ENCODE measurements at regions not wholly inside any gene's neighbourhood (a gene's known extent, or its start where the extent isn't known, plus 50 kb on each side); places are given as distances from the start of the nearest gene placed in this dataset.

- H3K4me1 ChIP-seq, result peaks cover 0 to 28% (median 4%) of the 10 kb centered on the region in 4 donors
- intact Hi-C loops (cut with DNase I; ENCODE audit: low total_unique reads), result no loop called here
- no peak for DNase-seq
- no peaks in the 10 kb centered on the region for H3K9me3 ChIP-seq
- H3K4me3 ChIP-seq, result no peak overlapping the region
- no peak for TF ChIP-seq CTCF (IDR thresholded peaks at IDR 0.05)
- H3K27ac ChIP-seq, result no peak overlapping the region
- H3K27me3 ChIP-seq, result no peaks in the 10 kb centered on the region
- H3K36me3 ChIP-seq, result no peaks in the 10 kb centered on the region
Measured at GRCh38 chr5:58107704-58108103, 352.2 kb downstream of the PLK2 start.

GRCh38 chr5:58106754-58107410, 353.0 kb downstream of the PLK2 start:
- Histone ChIP-seq H3K4me1 (peaks cover 0 to 26% (median 4%) of the 10 kb centered on the region in 4 donors), H3K36me3 (no peaks in the 10 kb centered on the region), H3K27me3 (no peaks in the 10 kb centered on the region), H3K4me3 (no peak overlapping the region), H3K9me3 (no peaks in the 10 kb centered on the region), H3K27ac (no peak overlapping the region)
- no peak for TF ChIP-seq CTCF (IDR thresholded peaks at IDR 0.05)
- intact Hi-C loops (cut with DNase I; ENCODE audit: low total_unique reads), result no loop called here
- no peak for DNase-seq

DNA sequence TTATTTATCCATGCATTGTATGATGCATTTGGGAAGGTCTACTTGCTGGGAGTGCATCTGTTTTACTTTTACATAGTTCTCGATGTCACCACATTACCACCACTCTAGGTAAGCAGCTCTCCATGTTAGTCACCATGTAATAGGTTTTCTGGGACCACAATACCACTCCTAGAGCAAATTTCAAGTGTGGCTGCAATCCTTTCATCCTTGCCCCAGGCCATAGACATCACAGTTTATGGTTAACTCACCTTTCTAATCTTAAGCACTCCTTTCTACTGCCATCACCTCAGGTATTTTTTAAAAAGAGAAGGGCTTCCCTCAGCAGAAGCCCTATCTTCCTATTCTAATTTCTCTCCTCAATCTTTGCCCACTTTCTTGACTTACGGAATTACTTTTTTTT, 354.1 kb downstream of the PLK2 start:
- TF ChIP-seq CTCF (IDR thresholded peaks at IDR 0.05), result no peak

GRCh38 chr5:58099257-58099656, 360.6 kb downstream of the PLK2 start:
- Histone ChIP-seq H3K9me3 (no peaks in the 10 kb centered on the region), H3K27me3 (no peaks in the 10 kb centered on the region), H3K4me1 (no peaks in the 10 kb centered on the region), H3K27ac (no peak overlapping the region), H3K4me3 (no peak overlapping the region), H3K36me3 (no peaks in the 10 kb centered on the region)
- TF ChIP-seq CTCF (IDR thresholded peaks at IDR 0.05), result no peak
- no peak for DNase-seq
- intact Hi-C loops (cut with DNase I; ENCODE audit: low total_unique reads), result no loop called here

More for the DNA sequence above, 354.1 kb downstream of the PLK2 start:
- Histone ChIP-seq H3K4me3 (no peak overlapping the region), H3K4me1 (peaks cover 0 to 16% (median 1%) of the 10 kb centered on the region in 4 donors), H3K27me3 (no peaks in the 10 kb centered on the region), H3K9me3 (no peaks in the 10 kb centered on the region), H3K27ac (no peak overlapping the region), H3K36me3 (no peaks in the 10 kb centered on the region)
- DNase-seq, result no peak
- intact Hi-C loops (cut with DNase I; ENCODE audit: low total_unique reads), result no loop called here

DNA sequence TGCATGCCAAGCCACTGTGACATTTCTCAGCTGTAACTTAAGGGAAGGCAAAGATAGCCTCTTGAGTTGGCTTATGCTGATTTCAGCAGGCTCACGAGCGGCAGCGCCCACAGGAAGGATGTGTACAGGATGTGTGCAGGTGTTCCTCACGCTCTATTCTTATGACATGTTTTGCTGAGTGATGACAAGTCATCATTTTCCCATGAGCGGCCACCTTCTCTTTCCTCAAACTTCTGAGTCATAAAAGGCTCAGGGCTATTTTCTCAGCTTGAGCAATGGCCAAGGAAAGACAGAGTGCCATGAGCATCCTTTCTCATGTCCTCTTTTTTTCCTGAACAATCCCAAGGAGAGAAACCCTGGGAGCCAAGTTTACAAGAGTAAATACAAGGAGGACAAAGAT, 365.9 kb downstream of the PLK2 start:
- intact Hi-C loops (cut with DNase I; ENCODE audit: low total_unique reads), result no loop called here
- Histone ChIP-seq H3K9me3 (no peaks in the 10 kb centered on the region), H3K27me3 (no peaks in the 10 kb centered on the region), H3K36me3 (no peaks in the 10 kb centered on the region), H3K27ac (no peak overlapping the region), H3K4me3 (no peak overlapping the region), H3K4me1 (no peaks in the 10 kb centered on the region)
- no peak for DNase-seq
- no peak for TF ChIP-seq CTCF (IDR thresholded peaks at IDR 0.05)

- intact Hi-C loops (cut with DNase I; ENCODE audit: low total_unique reads), result no loop called here
- no peaks in the 10 kb centered on the region for H3K4me1 ChIP-seq
- no peak overlapping the region for H3K4me3 ChIP-seq
- no peaks in the 10 kb centered on the region for H3K36me3 ChIP-seq
- no peaks in the 10 kb centered on the region for H3K27me3 ChIP-seq
- no peak overlapping the region for H3K27ac ChIP-seq
- no peak for DNase-seq
- no peaks in the 10 kb centered on the region for H3K9me3 ChIP-seq
- no peak for TF ChIP-seq CTCF (IDR thresholded peaks at IDR 0.05)
Measured at GRCh38 chr5:58090704-58091103, 369.2 kb downstream of the PLK2 start.

Data from tibial artery (tissue), 4 donors.